Gastrocnemius medialis (tissue), 4 donors: ENCODE measurements at regions not wholly inside any gene's neighbourhood (a gene's known extent, or its start where the extent isn't known, plus 50 kb on each side); places are given as distances from the start of the nearest gene placed in this dataset.

ENCODE experiments used
- ATAC-seq, 2 donors: fragments of 150-250 bp; one replicate each; pipeline ENCODE4 v1.9.1; 2016
- DNase-seq, 2 donors: peaks; one replicate each; pipeline ENCODE4 v3.0.0-alpha.2; 2019
- H3K27ac ChIP-seq, 4 donors: fragments of 200-600 bp; sonication (generic); 1 replicate in 1 of 4; 2 replicates in 3 of 4; pipeline ENCODE4 v1.5.1; 2016 to 2018; ENCODE audit warnings: mild to moderate bottlenecking in 2 of 4, moderate library complexity in 1 of 4
- H3K27me3 ChIP-seq, 3 donors: fragments of 200-600 bp; sonication (generic) in 2 of 3; 1 replicate in 1 of 3; 2 replicates in 2 of 3; pipeline versions ENCODE4 v1.5.1 to v1.6.0; 2016 to 2019; ENCODE audit warnings: mild to moderate bottlenecking in 1 of 3, moderate library complexity in 1 of 3
- H3K36me3 ChIP-seq, 2 donors: fragments of 200-600 bp; sonication (generic) in 1 of 2; one replicate each; pipeline ENCODE4 v1.5.1; 2017 to 2018
- H3K4me1 ChIP-seq, 2 donors: fragments of 200-600 bp; sonication (generic) in 1 of 2; one replicate each; pipeline ENCODE4 v1.5.1; 2016 to 2017; ENCODE audit warnings: mild to moderate bottlenecking in 2 of 2
- H3K4me3 ChIP-seq, 4 donors: fragments of 200-600 bp; sonication (generic) in 3 of 4; 1 replicate in 1 of 4; 2 replicates in 3 of 4; pipeline ENCODE4 v1.5.1; 2016 to 2019; ENCODE audit warnings: mild to moderate bottlenecking in 2 of 4
- H3K9me3 ChIP-seq, 3 donors: fragments of 200-600 bp; sonication (generic) in 2 of 3; 1 replicate in 1 of 3; 2 replicates in 2 of 3; pipeline ENCODE4 v1.5.1; 2016 to 2019
- POLR2A ChIP-seq, 2 donors: fragments of 450-650 bp; IDR thresholded peaks; one replicate each; pipeline ENCODE4 v1.6.1; 2017; ENCODE audit warnings: antibody characterized with exemption in 2 of 2, mild to moderate bottlenecking in 2 of 2, moderate library complexity in 2 of 2
- in situ Hi-C, 4 donors: fragments of 200-750 bp; cut with MboI; loops; one replicate each; pipeline versions ENCODE4 v1.15.0 to v1.8.0; 2017; ENCODE audit warnings: low sequenced_read_pairs in 4 of 4
- intact Hi-C: fragments of 100-400 bp; cut with DNase I; formaldehyde crosslinking; loops from one replicate; pipeline ENCODE4 v1.15.1; 2023; ENCODE audit warnings: low total_unique reads
- TF ChIP-seq, protein P1 (sequence below), 5 experiments: fragments of 450-650 bp in 3 of 5; fragments of 200-600 bp in 2 of 5; sonication (generic) in 2 of 5; IDR thresholded peaks in 4 of 5; conservative IDR thresholded peaks in 1 of 5; 1 replicate in 4 of 5; 2 replicates in 1 of 5; pipeline ENCODE4 v1.5.1; 2016 to 2019; ENCODE audit warnings: antibody characterized with exemption in 5 of 5, mild to moderate bottlenecking in 3 of 5, moderate library complexity in 3 of 5

DNA sequence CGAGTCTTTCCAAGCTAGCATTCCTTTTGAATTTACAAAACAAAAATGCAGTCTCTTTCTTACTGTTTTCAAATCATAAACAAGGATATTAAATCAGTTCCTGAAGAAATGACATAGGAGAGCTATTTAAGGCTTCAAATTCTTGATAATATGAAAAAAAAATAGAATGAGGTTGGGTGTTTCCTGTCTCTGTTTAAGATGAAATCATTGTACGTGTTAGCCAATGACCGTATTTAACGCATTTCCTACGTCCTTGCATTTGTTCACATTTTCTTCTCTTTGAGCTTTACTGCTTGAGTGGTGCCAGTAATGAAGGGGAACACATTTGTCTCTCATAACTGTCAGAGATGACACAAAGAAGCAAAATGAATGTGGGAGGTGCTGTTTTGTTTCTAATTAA is 821.3 kb downstream of the DIAPH3 start:
- no peak overlapping the region for H3K27ac ChIP-seq
- H3K4me1 ChIP-seq = peaks cover 3 to 5% of the 10 kb centered on the region in 2 donors
- intact Hi-C loops = no loop called here

GRCh38 chr13:59343132-59343531 is 820.6 kb downstream of the DIAPH3 start:
- in situ Hi-C loops (no loop called here), intact Hi-C loops (no loop called here)
- DNase-seq (no peak), ATAC-seq (no peak)
- Histone ChIP-seq H3K4me1 (no peaks in the 10 kb centered on the region), H3K9me3 (no peaks in the 10 kb centered on the region), H3K27ac (no peak overlapping the region), H3K4me3 (no peak overlapping the region), H3K36me3 (no peaks in the 10 kb centered on the region), H3K27me3 (no peaks in the 10 kb centered on the region)
- no peak for TF ChIP-seq POLR2A (IDR thresholded peaks at IDR 0.05)
- TF ChIP-seq, protein P1, sequence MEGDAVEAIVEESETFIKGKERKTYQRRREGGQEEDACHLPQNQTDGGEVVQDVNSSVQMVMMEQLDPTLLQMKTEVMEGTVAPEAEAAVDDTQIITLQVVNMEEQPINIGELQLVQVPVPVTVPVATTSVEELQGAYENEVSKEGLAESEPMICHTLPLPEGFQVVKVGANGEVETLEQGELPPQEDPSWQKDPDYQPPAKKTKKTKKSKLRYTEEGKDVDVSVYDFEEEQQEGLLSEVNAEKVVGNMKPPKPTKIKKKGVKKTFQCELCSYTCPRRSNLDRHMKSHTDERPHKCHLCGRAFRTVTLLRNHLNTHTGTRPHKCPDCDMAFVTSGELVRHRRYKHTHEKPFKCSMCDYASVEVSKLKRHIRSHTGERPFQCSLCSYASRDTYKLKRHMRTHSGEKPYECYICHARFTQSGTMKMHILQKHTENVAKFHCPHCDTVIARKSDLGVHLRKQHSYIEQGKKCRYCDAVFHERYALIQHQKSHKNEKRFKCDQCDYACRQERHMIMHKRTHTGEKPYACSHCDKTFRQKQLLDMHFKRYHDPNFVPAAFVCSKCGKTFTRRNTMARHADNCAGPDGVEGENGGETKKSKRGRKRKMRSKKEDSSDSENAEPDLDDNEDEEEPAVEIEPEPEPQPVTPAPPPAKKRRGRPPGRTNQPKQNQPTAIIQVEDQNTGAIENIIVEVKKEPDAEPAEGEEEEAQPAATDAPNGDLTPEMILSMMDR (IDR thresholded peaks at IDR 0.05 in 4 of 5, conservative IDR thresholded peaks at IDR 0.05 in 1 of 5) = no peak

More for the DNA sequence above, 821.3 kb downstream of the DIAPH3 start:
- in situ Hi-C loops = no loop called here
- TF ChIP-seq POLR2A (IDR thresholded peaks at IDR 0.05) = no peak
- TF ChIP-seq, protein P1 (IDR thresholded peaks at IDR 0.05 in 4 of 5, conservative IDR thresholded peaks at IDR 0.05 in 1 of 5) = no peak
- Histone ChIP-seq H3K9me3 (no peaks in the 10 kb centered on the region), H3K36me3 (no peaks in the 10 kb centered on the region), H3K27me3 (no peaks in the 10 kb centered on the region), H3K4me3 (no peak overlapping the region)
- ATAC-seq (no peak), DNase-seq (no peak)

DNA sequence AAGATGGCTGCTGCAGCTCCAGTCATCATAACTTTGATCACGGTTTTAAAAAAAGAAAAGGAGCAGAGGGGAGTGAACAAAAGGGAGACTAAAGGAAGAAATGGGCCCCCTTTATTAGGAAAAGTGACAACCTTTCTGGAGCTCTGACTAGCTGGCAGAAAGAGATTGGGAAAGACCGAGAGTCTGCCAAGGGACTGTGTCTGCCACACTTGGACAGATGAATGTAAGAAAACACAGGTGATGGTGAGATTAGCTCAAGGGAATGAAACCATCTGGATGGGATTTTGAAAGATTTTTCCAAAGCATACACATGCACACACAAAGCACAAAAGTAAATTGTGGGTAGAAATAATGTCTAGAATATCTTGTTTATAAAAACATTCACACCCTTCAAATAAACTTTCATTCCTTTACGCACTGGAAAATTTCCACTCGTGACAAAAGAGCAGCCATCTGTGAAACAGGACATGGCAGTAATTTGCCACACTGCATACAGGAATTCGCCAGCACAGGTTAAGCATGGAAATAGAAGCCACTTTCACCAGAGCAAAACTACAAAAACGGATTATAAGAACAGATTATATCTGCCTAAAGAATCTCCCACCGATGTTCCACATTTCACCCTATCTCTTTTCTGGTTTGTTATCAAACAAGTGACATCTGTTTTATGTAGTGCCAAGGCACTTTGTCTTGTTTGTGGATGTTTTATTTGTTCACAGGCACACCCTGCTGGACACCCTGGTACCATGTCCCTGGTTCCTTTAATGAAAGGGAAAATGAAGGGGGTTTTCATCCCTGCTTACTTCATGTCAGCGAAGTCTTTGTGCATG is 819.5 kb downstream of the DIAPH3 start:
- in situ Hi-C loops = no loop called here
- DNase-seq = no peak
- TF ChIP-seq, protein P1 (IDR thresholded peaks at IDR 0.05 in 4 of 5, conservative IDR thresholded peaks at IDR 0.05 in 1 of 5) = no peak
- TF ChIP-seq POLR2A (IDR thresholded peaks at IDR 0.05) = no peak

DNA sequence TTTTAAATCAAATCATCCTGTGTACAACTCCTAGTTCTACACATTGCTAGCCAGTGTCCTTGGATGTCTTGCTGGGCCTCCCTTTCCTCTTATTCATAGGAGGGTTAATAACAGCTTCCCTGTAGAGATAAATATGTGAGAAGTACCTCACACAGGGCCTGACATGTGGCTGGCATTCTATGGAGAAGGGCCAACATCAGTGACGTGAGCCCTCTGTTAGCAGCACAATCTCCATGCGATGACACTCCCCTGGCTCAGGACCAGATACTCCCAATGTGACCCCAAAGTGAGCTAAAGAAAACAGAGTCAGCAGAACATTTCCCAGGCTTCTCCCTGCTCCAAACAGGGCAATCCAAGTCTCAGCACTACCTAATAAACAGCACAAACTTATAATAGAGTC is 818.4 kb downstream of the DIAPH3 start:
- Histone ChIP-seq H3K4me1 (no peaks in the 10 kb centered on the region), H3K27ac (no peak overlapping the region), H3K9me3 (no peaks in the 10 kb centered on the region), H3K36me3 (no peaks in the 10 kb centered on the region), H3K4me3 (no peak overlapping the region), H3K27me3 (no peaks in the 10 kb centered on the region)
- intact Hi-C loops = no loop called here
- TF ChIP-seq, protein P1 (IDR thresholded peaks at IDR 0.05 in 4 of 5, conservative IDR thresholded peaks at IDR 0.05 in 1 of 5) = no peak
- TF ChIP-seq POLR2A (IDR thresholded peaks at IDR 0.05) = no peak
- ATAC-seq (no peak), DNase-seq (no peak)
- in situ Hi-C loops = no loop called here

More for the DNA sequence above, 819.5 kb downstream of the DIAPH3 start:
- Histone ChIP-seq H3K27me3 (no peaks in the 10 kb centered on the region), H3K36me3 (no peaks in the 10 kb centered on the region), H3K4me1 (no peaks in the 10 kb centered on the region), H3K9me3 (no peaks in the 10 kb centered on the region), H3K4me3 (no peak overlapping the region), H3K27ac (no peak overlapping the region)
- no peak for ATAC-seq
- intact Hi-C loops = no loop called here
